ENCODE measurements at regions not wholly inside any gene's neighbourhood (a gene's known extent, or its start where the extent isn't known, plus 50 kb on each side); places are given as distances from the start of the nearest gene placed in this dataset.

DNA sequence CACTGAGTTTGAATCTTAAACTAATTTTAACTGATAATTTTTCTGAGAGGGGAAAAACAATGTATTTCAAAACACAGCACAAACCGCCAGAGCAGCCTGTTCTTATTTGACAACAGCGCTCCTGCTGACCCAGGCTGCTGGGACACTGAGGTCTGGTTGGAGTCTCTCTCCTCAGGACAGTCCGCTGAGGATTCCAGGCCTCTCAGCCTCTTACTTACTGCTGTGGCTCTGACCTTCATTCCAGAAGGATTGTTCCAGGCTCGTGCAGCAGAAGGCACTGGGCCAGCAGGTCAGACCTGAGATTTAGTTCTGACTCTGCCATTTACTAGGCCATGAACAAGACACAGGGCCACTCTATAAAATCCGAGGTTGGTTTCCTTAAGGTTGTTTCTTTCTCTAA lies 393.6 kb downstream of the TDRD3 start:
- Histone ChIP-seq H3K4me1 (ENCODE audit: insufficient read depth, low read length, poor library complexity, severe bottlenecking) (no peaks in the 10 kb centered on the region), H3K4me2 (ENCODE audit: low read length) (no peak overlapping the region), H4K20me1 (ENCODE audit: insufficient read depth, low read length) (no peaks in the 10 kb centered on the region), H3K27ac (ENCODE audit: low read depth, low read length, poor library complexity, severe bottlenecking) (no peak overlapping the region), H3K79me2 (ENCODE audit: insufficient read depth, low read depth, low read length) (no peaks in the 10 kb centered on the region), H2AFZ (ENCODE audit: low read length) (no peak overlapping the region), H3K36me3 (ENCODE audit: insufficient read depth, low read length) (no peaks in the 10 kb centered on the region), H3K9me2 (ENCODE audit: insufficient read depth, low read length) (no peaks in the 10 kb centered on the region), H3K4me3 (ENCODE audit: low read depth, low read length, poor library complexity, severe bottlenecking) (no peak overlapping the region), H3K9me3 (ENCODE audit: low read length) (no peaks in the 10 kb centered on the region)
- no TSS peak for BruUV-seq (replicated peaks)
- no peak for TF ChIP-seq EZH2phosphoT487 (IDR thresholded peaks at IDR 0.05; ENCODE audit: borderline replicate concordance, low read depth, low read length)
- CTCF ChIA-PET (ENCODE audit: unreplicated experiment): no interaction called here
- POLR2A ChIA-PET: no interaction called here
- no peak for DNase-seq (ENCODE audit: low spot score)
- intact Hi-C loops (cut with micrococcal nuclease; ENCODE audit: unreplicated experiment): no loop called here

DNA sequence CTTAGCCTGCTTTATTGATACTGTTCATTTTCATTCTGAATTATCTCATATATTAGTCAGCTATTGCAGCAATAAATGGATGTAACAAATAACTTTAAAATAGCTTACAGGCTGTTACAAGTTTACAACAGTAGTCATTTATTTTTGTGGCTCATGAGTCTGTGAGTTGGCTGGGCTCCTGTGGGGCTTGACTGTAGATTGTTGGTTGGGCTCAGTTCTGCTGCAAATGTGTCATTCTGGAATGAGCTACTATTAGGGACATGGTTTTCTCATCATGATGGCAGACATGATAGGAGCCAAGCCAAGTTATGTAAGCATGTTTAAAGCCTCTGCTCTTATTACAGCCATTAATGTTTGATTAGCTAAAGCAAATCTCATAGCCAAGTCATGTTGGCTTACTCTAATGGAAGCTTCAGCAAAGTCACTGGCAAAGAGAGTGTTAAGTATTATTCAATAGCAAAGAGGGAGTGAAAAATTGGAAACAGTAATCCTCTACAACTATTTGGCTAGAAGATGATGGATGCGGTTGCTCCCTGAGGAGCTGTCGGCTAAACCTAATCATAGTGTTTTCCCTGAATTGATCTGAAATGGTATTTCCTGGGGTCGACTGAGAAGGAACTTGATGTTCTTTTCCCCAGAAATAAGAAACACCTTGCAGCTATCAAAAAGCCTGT lies 391.3 kb downstream of the TDRD3 start:
- DNase-seq (ENCODE audit: low spot score): no peak
- ChIA-PET POLR2A (interaction anchor here (0.7 kb wide), 1 partner anchor 33 kb away, joined by 3 read pairs; no protein-coding TSS in a partner anchor), CTCF (ENCODE audit: unreplicated experiment) (interaction anchor here (0.6 kb wide), 1 partner anchor 9 kb away, joined by 3 read pairs; no protein-coding TSS in a partner anchor)
- H3K36me3 ChIP-seq (ENCODE audit: insufficient read depth, low read length): no peaks in the 10 kb centered on the region
- no peak overlapping the region for H3K4me2 ChIP-seq (ENCODE audit: low read length)
- H3K79me2 ChIP-seq (ENCODE audit: insufficient read depth, low read depth, low read length): no peaks in the 10 kb centered on the region
- no peaks in the 10 kb centered on the region for H4K20me1 ChIP-seq (ENCODE audit: insufficient read depth, low read length)
- H3K4me3 ChIP-seq (ENCODE audit: low read depth, low read length, poor library complexity, severe bottlenecking): no peak overlapping the region
- no peak overlapping the region for H2AFZ ChIP-seq (ENCODE audit: low read length)
- no peaks in the 10 kb centered on the region for H3K4me1 ChIP-seq (ENCODE audit: insufficient read depth, low read length, poor library complexity, severe bottlenecking)
- H3K27ac ChIP-seq (ENCODE audit: low read depth, low read length, poor library complexity, severe bottlenecking): no peak overlapping the region
- no peaks in the 10 kb centered on the region for H3K9me2 ChIP-seq (ENCODE audit: insufficient read depth, low read length)
- TF ChIP-seq EZH2phosphoT487 (IDR thresholded peaks at IDR 0.05; ENCODE audit: borderline replicate concordance, low read depth, low read length): no peak
- TF ChIP-seq, protein P1, sequence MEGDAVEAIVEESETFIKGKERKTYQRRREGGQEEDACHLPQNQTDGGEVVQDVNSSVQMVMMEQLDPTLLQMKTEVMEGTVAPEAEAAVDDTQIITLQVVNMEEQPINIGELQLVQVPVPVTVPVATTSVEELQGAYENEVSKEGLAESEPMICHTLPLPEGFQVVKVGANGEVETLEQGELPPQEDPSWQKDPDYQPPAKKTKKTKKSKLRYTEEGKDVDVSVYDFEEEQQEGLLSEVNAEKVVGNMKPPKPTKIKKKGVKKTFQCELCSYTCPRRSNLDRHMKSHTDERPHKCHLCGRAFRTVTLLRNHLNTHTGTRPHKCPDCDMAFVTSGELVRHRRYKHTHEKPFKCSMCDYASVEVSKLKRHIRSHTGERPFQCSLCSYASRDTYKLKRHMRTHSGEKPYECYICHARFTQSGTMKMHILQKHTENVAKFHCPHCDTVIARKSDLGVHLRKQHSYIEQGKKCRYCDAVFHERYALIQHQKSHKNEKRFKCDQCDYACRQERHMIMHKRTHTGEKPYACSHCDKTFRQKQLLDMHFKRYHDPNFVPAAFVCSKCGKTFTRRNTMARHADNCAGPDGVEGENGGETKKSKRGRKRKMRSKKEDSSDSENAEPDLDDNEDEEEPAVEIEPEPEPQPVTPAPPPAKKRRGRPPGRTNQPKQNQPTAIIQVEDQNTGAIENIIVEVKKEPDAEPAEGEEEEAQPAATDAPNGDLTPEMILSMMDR (conservative IDR thresholded peaks at IDR 0.05; ENCODE audit: low read length): no peak
- intact Hi-C loops (cut with micrococcal nuclease; ENCODE audit: unreplicated experiment): no loop called here
- H3K9me3 ChIP-seq (ENCODE audit: low read length): no peaks in the 10 kb centered on the region
- no TSS peak for BruUV-seq (replicated peaks)

DNA sequence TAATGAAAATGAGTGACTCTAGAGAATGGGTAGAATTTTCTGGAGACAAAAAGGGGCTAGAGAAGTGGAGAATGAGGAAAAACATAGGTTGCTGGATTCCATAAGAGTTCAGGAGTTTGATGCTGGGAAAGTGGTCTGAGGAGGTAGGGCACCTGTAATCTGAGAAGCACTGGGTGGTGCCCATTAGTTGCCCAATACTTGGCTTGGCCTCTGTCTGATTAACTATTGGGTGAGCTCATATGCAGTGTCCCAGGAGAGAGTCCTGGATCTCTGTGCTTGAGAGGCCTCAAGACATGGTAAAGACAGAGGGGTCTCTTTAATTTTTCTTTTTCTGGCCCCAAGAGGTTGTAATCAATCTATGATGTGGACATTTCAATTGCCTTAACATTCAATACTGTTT lies 390.1 kb downstream of the TDRD3 start:
- Histone ChIP-seq H3K4me2 (ENCODE audit: low read length) (no peak overlapping the region), H3K4me3 (ENCODE audit: low read depth, low read length, poor library complexity, severe bottlenecking) (no peak overlapping the region), H3K9me3 (ENCODE audit: low read length) (no peaks in the 10 kb centered on the region), H3K4me1 (ENCODE audit: insufficient read depth, low read length, poor library complexity, severe bottlenecking) (no peaks in the 10 kb centered on the region), H2AFZ (ENCODE audit: low read length) (no peak overlapping the region), H3K9me2 (ENCODE audit: insufficient read depth, low read length) (no peaks in the 10 kb centered on the region), H3K27ac (ENCODE audit: low read depth, low read length, poor library complexity, severe bottlenecking) (no peak overlapping the region), H4K20me1 (ENCODE audit: insufficient read depth, low read length) (no peaks in the 10 kb centered on the region), H3K79me2 (ENCODE audit: insufficient read depth, low read depth, low read length) (no peaks in the 10 kb centered on the region), H3K36me3 (ENCODE audit: insufficient read depth, low read length) (no peaks in the 10 kb centered on the region)
- CTCF ChIA-PET (ENCODE audit: unreplicated experiment): no interaction called here
- TF ChIP-seq EZH2phosphoT487 (IDR thresholded peaks at IDR 0.05; ENCODE audit: borderline replicate concordance, low read depth, low read length): no peak
- TF ChIP-seq, protein P1 (conservative IDR thresholded peaks at IDR 0.05; ENCODE audit: low read length): no peak
- BruUV-seq (replicated peaks): no TSS peak
- no peak for DNase-seq (ENCODE audit: low spot score)
- intact Hi-C loops (cut with micrococcal nuclease; ENCODE audit: unreplicated experiment): no loop called here
- POLR2A ChIA-PET: interaction anchor here (2.0 kb wide), 1 partner anchor 23 kb away, joined by 4 read pairs; no protein-coding TSS in a partner anchor
